GM23338 (cell line): ENCODE measurements at regions not wholly inside any gene's neighbourhood (a gene's known extent, or its start where the extent isn't known, plus 50 kb on each side); places are given as distances from the start of the nearest gene placed in this dataset.

ENCODE experiments used
- ATAC-seq: fragments of 200-7000 bp; cut with Tn5 transposase; 3 replicates; pipeline ENCODE4 v1.9.1; 2020
- DNase-seq: peaks from one replicate; pipeline ENCODE4 v3.0.0-alpha.2; 2015; ENCODE audit warnings: low spot score
- H2AFZ ChIP-seq: fragments of 200-600 bp; sonication (generic); 2 replicates; pipeline ENCODE4 v1.8.0; 2016; ENCODE audit warnings: antibody characterized with exemption, mild to moderate bottlenecking, moderate library complexity
- H3F3A ChIP-seq: fragments of 200-600 bp; sonication (generic); replicated peaks from 2 replicates; pipeline ENCODE4 v1.8.0; 2017; ENCODE audit warnings: antibody characterized with exemption, mixed run types, low read depth
- H3K27ac ChIP-seq: fragments of 200-600 bp; sonication (generic); 2 replicates; pipeline ENCODE4 v1.6.1; 2016; ENCODE audit warnings: low read depth
- H3K27me3 ChIP-seq: fragments of 200-600 bp; sonication (generic); 2 replicates; pipeline ENCODE4 v1.8.0; 2016; ENCODE audit warnings: mild to moderate bottlenecking, mixed run types, moderate library complexity; ENCODE audit not compliant: insufficient read depth
- H3K36me3 ChIP-seq: fragments of 200-600 bp; sonication (generic); 2 replicates; pipeline ENCODE4 v1.8.0; 2016; ENCODE audit warnings: mild to moderate bottlenecking; ENCODE audit not compliant: insufficient read depth
- H3K4me1 ChIP-seq: fragments of 200-600 bp; sonication (generic); 2 replicates; pipeline ENCODE4 v1.8.0; 2016; ENCODE audit warnings: mild to moderate bottlenecking, moderate library complexity; ENCODE audit not compliant: insufficient read depth
- H3K4me2 ChIP-seq: fragments of 200-600 bp; sonication (generic); 2 replicates; pipeline ENCODE4 v1.7.1; 2017; ENCODE audit warnings: mixed run types
- H3K4me3 ChIP-seq: fragments of 200-600 bp; sonication (generic); 2 replicates; pipeline ENCODE4 v1.6.1; 2016; ENCODE audit warnings: mixed run types
- H3K79me2 ChIP-seq: fragments of 200-600 bp; sonication (generic); replicated peaks from 2 replicates; pipeline ENCODE4 v1.8.0; 2017; ENCODE audit warnings: mild to moderate bottlenecking; ENCODE audit not compliant: insufficient read depth
- H3K9me2 ChIP-seq: fragments of 200-600 bp; sonication (generic); 2 replicates; pipeline ENCODE4 v1.8.0; 2017; ENCODE audit not compliant: insufficient read depth
- H4K20me1 ChIP-seq: fragments of 200-600 bp; sonication (generic); replicated peaks from 2 replicates; pipeline ENCODE4 v1.8.0; 2017; ENCODE audit warnings: mild to moderate bottlenecking; ENCODE audit not compliant: insufficient read depth
- H3K27ac Mint-ChIP-seq: 2 replicates; pipeline ENCODE4 v1.8.0; 2020; ENCODE audit warnings: inconsistent platforms, mild to moderate bottlenecking, moderate library complexity, mixed read lengths
- H3K27me3 Mint-ChIP-seq: 3 replicates; pipeline ENCODE4 v1.8.0; 2022; ENCODE audit warnings: low read depth, mild to moderate bottlenecking, moderate library complexity, mixed read lengths, inconsistent platforms; ENCODE audit not compliant: insufficient read depth, poor library complexity
- H3K36me3 Mint-ChIP-seq: 3 replicates; pipeline ENCODE4 v1.8.0; 2021; ENCODE audit warnings: low read depth, mild to moderate bottlenecking, inconsistent platforms, moderate library complexity, mixed read lengths
- H3K4me1 Mint-ChIP-seq: 3 replicates; pipeline ENCODE4 v1.8.0; 2020; ENCODE audit warnings: mild to moderate bottlenecking, inconsistent platforms, mixed read lengths
- H3K4me3 Mint-ChIP-seq: 3 replicates; pipeline ENCODE4 v1.8.0; 2021; ENCODE audit warnings: moderate library complexity, mild to moderate bottlenecking, inconsistent platforms, mixed read lengths
- H3K9me3 Mint-ChIP-seq: 3 replicates; pipeline ENCODE4 v1.8.0; 2020; ENCODE audit warnings: moderate library complexity, mild to moderate bottlenecking, inconsistent platforms, mixed read lengths
- EZH2 ChIP-seq: fragments of 200-600 bp; sonication (generic); IDR thresholded peaks from one replicate; pipeline ENCODE4 v1.8.0; 2017; ENCODE audit warnings: antibody characterized with exemption, mild to moderate bottlenecking, low read depth; ENCODE audit not compliant: unreplicated experiment
- JUNB ChIP-seq: IDR thresholded peaks from one replicate; pipeline ENCODE4 v1.6.1; 2016; ENCODE audit warnings: antibody characterized with exemption; ENCODE audit not compliant: unreplicated experiment
- POLR2AphosphoS5 ChIP-seq: IDR thresholded peaks from 2 replicates; pipeline ENCODE4 v1.6.1; 2016; ENCODE audit warnings: antibody characterized with exemption, low read depth
- REST ChIP-seq: IDR thresholded peaks from one replicate; pipeline ENCODE4 v1.6.1; 2018; ENCODE audit warnings: antibody characterized with exemption; ENCODE audit not compliant: unreplicated experiment
- ZNF114 ChIP-seq: fragments of 250-450 bp; sonication (Bioruptor Pico); IDR thresholded peaks from 2 replicates; pipeline ENCODE4 v1.5.0; 2020; ENCODE audit warnings: mild to moderate bottlenecking, moderate library complexity
- TF ChIP-seq, protein P1 (sequence below), 2 experiments: fragments of 200-600 bp in 1 of 2; sonication (generic) in 1 of 2; conservative IDR thresholded peaks; 2 replicates each; pipeline versions ENCODE4 v1.5.1 to v1.6.1; 2016 to 2017; ENCODE audit warnings: antibody characterized with exemption in 2 of 2, low read depth in 2 of 2, mild to moderate bottlenecking in 2 of 2, moderate library complexity in 1 of 2
- TF ChIP-seq, protein P2 (sequence below): IDR thresholded peaks from 2 replicates; pipeline ENCODE4 v1.6.1; 2016; ENCODE audit warnings: antibody characterized with exemption

DNA sequence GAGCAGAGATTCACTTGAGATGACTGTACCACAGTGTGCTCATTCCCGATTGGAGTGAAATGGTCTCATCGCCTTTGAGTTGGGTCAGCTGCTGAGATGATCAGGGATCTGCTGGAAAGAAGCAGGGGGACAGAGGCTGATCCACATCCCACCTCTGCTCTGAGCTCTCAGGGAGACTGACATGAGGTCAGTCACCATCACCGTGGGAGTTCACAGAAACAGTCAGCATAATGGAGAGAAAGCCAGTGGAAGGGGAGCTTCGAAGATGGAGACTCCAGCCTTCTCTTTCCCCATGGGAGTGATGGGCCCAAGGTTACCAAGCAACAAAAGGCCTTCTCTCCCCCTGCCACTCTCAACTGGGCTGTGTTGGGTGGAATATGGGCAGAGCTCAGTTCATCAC is 276.4 kb downstream of the CDK5RAP2 start (continued):
- no peak for TF ChIP-seq EZH2
- no peak for TF ChIP-seq JUNB
- no peak for TF ChIP-seq REST
- TF ChIP-seq POLR2AphosphoS5, result no peak
- TF ChIP-seq, protein P1, sequence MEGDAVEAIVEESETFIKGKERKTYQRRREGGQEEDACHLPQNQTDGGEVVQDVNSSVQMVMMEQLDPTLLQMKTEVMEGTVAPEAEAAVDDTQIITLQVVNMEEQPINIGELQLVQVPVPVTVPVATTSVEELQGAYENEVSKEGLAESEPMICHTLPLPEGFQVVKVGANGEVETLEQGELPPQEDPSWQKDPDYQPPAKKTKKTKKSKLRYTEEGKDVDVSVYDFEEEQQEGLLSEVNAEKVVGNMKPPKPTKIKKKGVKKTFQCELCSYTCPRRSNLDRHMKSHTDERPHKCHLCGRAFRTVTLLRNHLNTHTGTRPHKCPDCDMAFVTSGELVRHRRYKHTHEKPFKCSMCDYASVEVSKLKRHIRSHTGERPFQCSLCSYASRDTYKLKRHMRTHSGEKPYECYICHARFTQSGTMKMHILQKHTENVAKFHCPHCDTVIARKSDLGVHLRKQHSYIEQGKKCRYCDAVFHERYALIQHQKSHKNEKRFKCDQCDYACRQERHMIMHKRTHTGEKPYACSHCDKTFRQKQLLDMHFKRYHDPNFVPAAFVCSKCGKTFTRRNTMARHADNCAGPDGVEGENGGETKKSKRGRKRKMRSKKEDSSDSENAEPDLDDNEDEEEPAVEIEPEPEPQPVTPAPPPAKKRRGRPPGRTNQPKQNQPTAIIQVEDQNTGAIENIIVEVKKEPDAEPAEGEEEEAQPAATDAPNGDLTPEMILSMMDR (conservative IDR thresholded peaks at IDR 0.05; ENCODE audit: low read depth in 2 of 2), result no peak
- no peak for TF ChIP-seq ZNF114 (CRISPR knock-in tag)
- TF ChIP-seq, protein P2, sequence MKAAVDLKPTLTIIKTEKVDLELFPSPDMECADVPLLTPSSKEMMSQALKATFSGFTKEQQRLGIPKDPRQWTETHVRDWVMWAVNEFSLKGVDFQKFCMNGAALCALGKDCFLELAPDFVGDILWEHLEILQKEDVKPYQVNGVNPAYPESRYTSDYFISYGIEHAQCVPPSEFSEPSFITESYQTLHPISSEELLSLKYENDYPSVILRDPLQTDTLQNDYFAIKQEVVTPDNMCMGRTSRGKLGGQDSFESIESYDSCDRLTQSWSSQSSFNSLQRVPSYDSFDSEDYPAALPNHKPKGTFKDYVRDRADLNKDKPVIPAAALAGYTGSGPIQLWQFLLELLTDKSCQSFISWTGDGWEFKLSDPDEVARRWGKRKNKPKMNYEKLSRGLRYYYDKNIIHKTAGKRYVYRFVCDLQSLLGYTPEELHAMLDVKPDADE, result no peak

- Histone ChIP-seq H3K4me3 (no peak overlapping the region), H3F3A (no peaks in the 10 kb centered on the region), H3K9me2 (0 out of 2 replicates have a peak, but pooled peaks cover 4% of the 10 kb centered on the region), H3K4me1 (no peaks in the 10 kb centered on the region), H3K4me2 (no peak overlapping the region), H3K27ac (no peak overlapping the region), H3K36me3 (no peaks in the 10 kb centered on the region), H3K27me3 (no peaks in the 10 kb centered on the region), H2AFZ (no peak overlapping the region), H4K20me1 (no peaks in the 10 kb centered on the region), H3K79me2 (no peaks in the 10 kb centered on the region)
- Mint-ChIP-seq H3K27me3 (peaks cover 5% of the 10 kb centered on the region), H3K9me3 (peaks cover 11% of the 10 kb centered on the region; the same call in 1 of the 3 replicates), H3K4me1 (no peaks in the 10 kb centered on the region; the same call in 2 of the 3 replicates), H3K36me3 (peaks cover 7% of the 10 kb centered on the region; the same call in 1 of the 3 replicates), H3K4me3 (no peak overlapping the region), H3K27ac (no peak overlapping the region)
- DNase-seq, result peak; percentile 45
- TF ChIP-seq, protein P1 (conservative IDR thresholded peaks at IDR 0.05; ENCODE audit: low read depth in 2 of 2), result peak; percentile 61 to 71
- TF ChIP-seq POLR2AphosphoS5 (no peak), REST (no peak)
- peak; percentile 70 for ATAC-seq
These were observed 280.2 kb downstream of the CDK5RAP2 start for GRCh38 chr9:120299785-120300184.
